ENCODE measurements at regions not wholly inside any gene's neighbourhood (a gene's known extent, or its start where the extent isn't known, plus 50 kb on each side); places are given as distances from the start of the nearest gene placed in this dataset.
"Not testable (repeated sequence)": the region's sequence is repeated elsewhere in the genome, so short reads cannot be mapped to it uniquely, and the experiment has no call there.

DNA sequence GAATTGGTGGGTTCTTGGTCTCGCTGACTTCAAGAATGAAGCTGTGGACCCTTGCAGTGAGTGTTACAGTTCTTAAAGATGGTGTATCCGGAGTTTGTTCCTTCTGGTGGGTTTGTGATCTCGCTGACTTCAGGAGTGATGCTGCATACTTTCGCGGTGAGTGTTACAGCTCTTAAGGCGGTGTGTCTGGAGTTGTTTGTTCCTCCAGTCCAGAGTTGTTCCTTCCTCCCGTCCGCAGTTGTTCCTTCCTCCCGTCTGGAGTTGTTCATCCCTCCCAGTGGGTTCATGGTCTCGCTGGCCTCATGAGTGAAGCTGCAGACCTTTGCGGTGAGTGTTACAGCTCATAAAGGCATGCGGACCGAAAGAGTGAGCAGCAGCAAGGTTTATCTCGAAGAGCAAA lies 159.6 kb upstream of the ADAMTSL1 start:
- H3K36me3 ChIP-seq, result no peaks in the 10 kb centered on the region
- no peaks in the 10 kb centered on the region for H3K4me1 ChIP-seq
- WGBS, 2 donors, result 87 to 94% methylated on average over 14 of the region's 14 CpGs
- H3K4me3 ChIP-seq, result no peak overlapping the region
- H3K27me3 ChIP-seq, result no peaks in the 10 kb centered on the region
- intact Hi-C loops (cut with DNase I), result no loop called here
- TF ChIP-seq, protein P1, sequence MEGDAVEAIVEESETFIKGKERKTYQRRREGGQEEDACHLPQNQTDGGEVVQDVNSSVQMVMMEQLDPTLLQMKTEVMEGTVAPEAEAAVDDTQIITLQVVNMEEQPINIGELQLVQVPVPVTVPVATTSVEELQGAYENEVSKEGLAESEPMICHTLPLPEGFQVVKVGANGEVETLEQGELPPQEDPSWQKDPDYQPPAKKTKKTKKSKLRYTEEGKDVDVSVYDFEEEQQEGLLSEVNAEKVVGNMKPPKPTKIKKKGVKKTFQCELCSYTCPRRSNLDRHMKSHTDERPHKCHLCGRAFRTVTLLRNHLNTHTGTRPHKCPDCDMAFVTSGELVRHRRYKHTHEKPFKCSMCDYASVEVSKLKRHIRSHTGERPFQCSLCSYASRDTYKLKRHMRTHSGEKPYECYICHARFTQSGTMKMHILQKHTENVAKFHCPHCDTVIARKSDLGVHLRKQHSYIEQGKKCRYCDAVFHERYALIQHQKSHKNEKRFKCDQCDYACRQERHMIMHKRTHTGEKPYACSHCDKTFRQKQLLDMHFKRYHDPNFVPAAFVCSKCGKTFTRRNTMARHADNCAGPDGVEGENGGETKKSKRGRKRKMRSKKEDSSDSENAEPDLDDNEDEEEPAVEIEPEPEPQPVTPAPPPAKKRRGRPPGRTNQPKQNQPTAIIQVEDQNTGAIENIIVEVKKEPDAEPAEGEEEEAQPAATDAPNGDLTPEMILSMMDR (IDR thresholded peaks at IDR 0.05), result no peak
- H3K27ac ChIP-seq, result no peak overlapping the region
- no peak for DNase-seq
- ATAC-seq, result no peak
- peaks cover 0 to 14% (median 0%) of the 10 kb centered on the region in 11 donors for H3K9me3 ChIP-seq

DNA sequence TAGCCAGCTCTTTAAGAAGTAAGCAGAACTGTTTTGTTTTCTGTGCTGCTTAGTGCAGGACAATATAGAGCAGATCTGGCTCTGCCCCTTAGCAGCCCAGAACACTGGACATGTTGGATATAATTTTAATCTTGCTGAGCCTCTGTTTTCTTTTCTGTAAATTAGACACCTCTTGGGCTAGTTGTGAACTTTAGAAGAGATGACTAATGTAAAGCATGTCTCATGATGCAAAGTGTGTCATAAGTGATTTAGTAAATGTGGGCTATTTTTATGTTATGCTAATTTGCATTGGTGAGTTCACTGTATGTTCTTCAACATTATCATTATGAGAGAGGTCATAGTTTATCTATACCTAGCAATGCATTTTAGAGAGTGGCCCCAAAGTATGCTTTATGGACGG lies 156.1 kb upstream of the ADAMTSL1 start:
- H3K4me3 ChIP-seq, result no peak overlapping the region
- DNase-seq, result no peak
- peaks cover 0 to 14% (median 0%) of the 10 kb centered on the region in 11 donors for H3K9me3 ChIP-seq
- ATAC-seq, result no peak
- intact Hi-C loops (cut with DNase I), result no loop called here
- no peaks in the 10 kb centered on the region for H3K27me3 ChIP-seq
- H3K36me3 ChIP-seq, result no peaks in the 10 kb centered on the region
- WGBS, 2 donors, result 96 to 97% methylated on average over 1 of the region's 1 CpG
- H3K27ac ChIP-seq, result no peak overlapping the region
- H3K4me1 ChIP-seq, result no peaks in the 10 kb centered on the region
- TF ChIP-seq, protein P1 (IDR thresholded peaks at IDR 0.05), result no peak

DNA sequence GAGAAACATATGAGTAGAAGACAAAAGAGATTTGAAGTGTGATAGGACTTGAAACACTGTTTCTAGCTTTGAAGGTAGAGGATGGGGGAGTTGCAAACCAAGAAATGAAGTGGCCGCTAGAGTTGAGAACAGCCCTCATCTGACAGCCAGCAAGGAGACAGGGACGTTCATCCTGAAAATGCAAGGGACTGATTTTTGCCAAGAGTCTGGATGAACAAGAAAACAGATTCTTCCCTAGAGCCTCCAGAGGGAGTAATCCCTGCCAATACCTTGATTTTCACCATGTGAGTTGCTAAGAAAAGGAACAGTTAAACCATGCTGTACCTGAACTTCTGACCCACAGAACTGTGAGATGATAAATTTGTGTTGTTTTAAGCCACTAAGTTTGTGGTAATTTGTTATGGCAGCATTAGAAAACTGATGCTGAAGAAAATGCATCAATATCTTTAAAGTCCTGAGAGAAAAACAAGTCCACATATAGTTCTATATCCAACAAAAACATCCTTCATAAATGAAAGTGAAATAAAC lies 154.0 kb upstream of the ADAMTSL1 start:
- Histone ChIP-seq H3K4me3 (no peak overlapping the region), H3K9me3 (peaks cover 0 to 14% (median 0%) of the 10 kb centered on the region in 11 donors), H3K36me3 (no peaks in the 10 kb centered on the region), H3K4me1 (no peaks in the 10 kb centered on the region), H3K27me3 (no peaks in the 10 kb centered on the region), H3K27ac (no peak overlapping the region)
- no peak for ATAC-seq
- TF ChIP-seq, protein P1 (IDR thresholded peaks at IDR 0.05), result no peak
- DNase-seq, result no peak
- intact Hi-C loops (cut with DNase I), result no loop called here
- 44 to 47% methylated on average over 2 of the region's 2 CpGs for WGBS, 2 donors

DNA sequence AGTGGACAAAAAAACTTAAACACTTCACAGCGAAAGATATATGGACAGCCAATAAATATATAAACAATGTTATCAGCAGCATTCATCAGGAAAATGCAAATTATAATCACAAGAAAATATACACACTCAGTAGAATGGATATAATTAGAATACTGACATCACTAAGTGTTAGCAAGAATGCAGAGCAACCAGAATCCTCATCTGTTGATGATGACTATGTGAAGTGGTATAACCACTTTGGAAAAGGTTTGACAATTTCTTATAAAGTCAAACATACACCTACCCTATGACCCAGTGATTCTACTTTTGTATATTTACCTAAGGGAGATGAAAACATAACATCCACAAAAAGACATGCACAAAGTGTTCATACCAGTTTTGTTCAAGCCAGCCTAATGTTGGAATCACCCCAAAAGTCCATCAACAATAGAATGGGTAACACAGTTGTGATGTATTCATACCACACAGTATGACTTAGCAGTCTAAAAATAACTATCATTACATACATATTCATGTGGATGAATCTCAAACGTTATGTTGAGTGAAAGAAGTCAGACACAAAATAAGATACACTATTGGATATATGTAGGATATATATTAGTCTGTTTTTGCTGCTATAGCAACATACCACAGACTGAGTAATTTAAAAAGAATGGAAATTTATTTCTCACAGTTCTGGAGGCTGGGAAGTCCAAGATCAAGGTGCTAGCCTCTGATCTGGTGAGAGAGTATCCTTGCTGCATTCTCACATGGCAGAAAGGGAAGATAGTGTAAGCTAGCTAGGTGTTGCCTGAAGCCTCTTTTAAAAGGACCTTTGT lies 148.8 kb upstream of the ADAMTSL1 start:
- Histone ChIP-seq H3K36me3 (no peaks in the 10 kb centered on the region), H3K4me1 (no peaks in the 10 kb centered on the region), H3K27me3 (no peaks in the 10 kb centered on the region), H3K27ac (no peak overlapping the region), H3K4me3 (no peak overlapping the region), H3K9me3 (peaks cover 0 to 11% (median 0%) of the 10 kb centered on the region in 11 donors)
- TF ChIP-seq, protein P1 (IDR thresholded peaks at IDR 0.05), result no peak
- intact Hi-C loops (cut with DNase I), result no loop called here
- DNase-seq (no peak), ATAC-seq (no peak)
- WGBS, 2 donors, result 81 to 85% methylated on average over 2 of the region's 2 CpGs

DNA sequence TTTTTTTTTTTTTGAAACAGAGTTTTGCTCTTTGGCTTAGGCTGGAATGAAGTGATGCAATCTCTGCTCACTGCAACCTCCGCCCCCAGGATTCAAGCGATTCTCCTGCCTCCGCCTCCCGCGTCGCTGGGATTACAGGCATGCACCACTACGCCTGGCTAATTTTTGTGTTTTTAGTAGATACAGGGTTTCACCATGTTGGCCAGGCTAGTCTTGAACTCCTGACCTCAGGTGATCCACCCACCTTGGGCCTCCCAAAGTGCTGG lies 148.3 kb upstream of the ADAMTSL1 start:
- WGBS, 2 donors, result 90 to 98% methylated on average over 7 of the region's 7 CpGs
- H3K4me3 ChIP-seq; H3K27ac ChIP-seq; ATAC-seq; intact Hi-C loops (cut with DNase I); H3K4me1 ChIP-seq; H3K36me3 ChIP-seq; H3K27me3 ChIP-seq; DNase-seq: not testable (repeated sequence)
- H3K9me3 ChIP-seq, result peaks cover 0 to 11% (median 0%) of the 10 kb centered on the region in 11 donors
